Breast epithelium (tissue), 3 donors: ENCODE measurements at regions not wholly inside any gene's neighbourhood (a gene's known extent, or its start where the extent isn't known, plus 50 kb on each side); places are given as distances from the start of the nearest gene placed in this dataset.

ENCODE experiments used
- POLR2A ChIP-seq: fragments of 450-650 bp; IDR thresholded peaks from one replicate; pipeline ENCODE4 v1.6.1; 2016; ENCODE audit warnings: antibody characterized with exemption, mild to moderate bottlenecking, moderate library complexity
- POLR2AphosphoS5 ChIP-seq, 3 donors: sonication (generic); formaldehyde crosslinking; IDR thresholded peaks; one replicate each; pipeline ENCODE4 v1.6.1; 2017; ENCODE audit warnings: antibody characterized with exemption in 3 of 3
- TF ChIP-seq, protein P1 (sequence below), 3 donors: fragments of 450-650 bp; IDR thresholded peaks; one replicate each; pipeline ENCODE4 v1.5.1; 2016 to 2017; ENCODE audit warnings: antibody characterized with exemption in 3 of 3, mild to moderate bottlenecking in 3 of 3, moderate library complexity in 3 of 3

DNA sequence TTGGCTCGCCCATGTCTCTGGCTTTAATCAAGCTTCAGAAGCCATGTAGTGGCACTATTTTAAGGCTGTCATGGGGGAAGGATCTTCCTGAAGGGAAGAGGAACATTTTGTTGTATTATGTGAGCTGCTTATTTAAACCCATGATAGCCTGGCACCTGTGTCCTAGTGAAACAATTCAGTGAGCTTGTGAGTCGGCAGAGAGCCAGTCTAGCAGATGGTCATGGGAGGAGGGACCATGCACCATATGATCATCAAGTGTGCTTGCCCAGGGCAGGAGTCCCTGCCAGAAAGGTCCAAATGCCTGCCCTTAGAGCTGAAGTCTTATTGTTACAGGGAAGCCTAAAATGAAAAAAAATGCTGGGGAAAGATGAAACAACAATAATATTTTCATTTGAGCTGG is 132.9 kb downstream of the PRDM13 start:
- TF ChIP-seq, protein P1, sequence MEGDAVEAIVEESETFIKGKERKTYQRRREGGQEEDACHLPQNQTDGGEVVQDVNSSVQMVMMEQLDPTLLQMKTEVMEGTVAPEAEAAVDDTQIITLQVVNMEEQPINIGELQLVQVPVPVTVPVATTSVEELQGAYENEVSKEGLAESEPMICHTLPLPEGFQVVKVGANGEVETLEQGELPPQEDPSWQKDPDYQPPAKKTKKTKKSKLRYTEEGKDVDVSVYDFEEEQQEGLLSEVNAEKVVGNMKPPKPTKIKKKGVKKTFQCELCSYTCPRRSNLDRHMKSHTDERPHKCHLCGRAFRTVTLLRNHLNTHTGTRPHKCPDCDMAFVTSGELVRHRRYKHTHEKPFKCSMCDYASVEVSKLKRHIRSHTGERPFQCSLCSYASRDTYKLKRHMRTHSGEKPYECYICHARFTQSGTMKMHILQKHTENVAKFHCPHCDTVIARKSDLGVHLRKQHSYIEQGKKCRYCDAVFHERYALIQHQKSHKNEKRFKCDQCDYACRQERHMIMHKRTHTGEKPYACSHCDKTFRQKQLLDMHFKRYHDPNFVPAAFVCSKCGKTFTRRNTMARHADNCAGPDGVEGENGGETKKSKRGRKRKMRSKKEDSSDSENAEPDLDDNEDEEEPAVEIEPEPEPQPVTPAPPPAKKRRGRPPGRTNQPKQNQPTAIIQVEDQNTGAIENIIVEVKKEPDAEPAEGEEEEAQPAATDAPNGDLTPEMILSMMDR (IDR thresholded peaks at IDR 0.05), result no peak
- TF ChIP-seq POLR2A (no peak), POLR2AphosphoS5 (IDR thresholded peaks at IDR 0.05) (no peak)
